Effector memory CD8-positive, alpha-beta T cell (primary cell): ENCODE measurements at regions not wholly inside any gene's neighbourhood (a gene's known extent, or its start where the extent isn't known, plus 50 kb on each side); places are given as distances from the start of the nearest gene placed in this dataset.

ENCODE experiments used
- ATAC-seq: fragments of 150-1000 bp; cut with Tn5 transposase; replicated peaks from 2 replicates; pipeline ENCODE4 v1.10.0; 2021; ENCODE audit warnings: mild to moderate bottlenecking, moderate library complexity
- DNase-seq, 3 experiments: peaks; one replicate each; pipeline ENCODE4 v3.0.0; 2021
- H3K27ac Mint-ChIP-seq, 2 donors: one replicate each; pipeline ENCODE4 v1.8.0; 2022; ENCODE audit warnings: mild to moderate bottlenecking in 2 of 2, mixed read lengths in 2 of 2, moderate library complexity in 2 of 2
- H3K27me3 Mint-ChIP-seq, 2 donors: one replicate each; pipeline ENCODE4 v1.8.0; 2022; ENCODE audit warnings: mixed read lengths in 2 of 2
- H3K36me3 Mint-ChIP-seq: one replicate; pipeline ENCODE4 v1.8.0; 2022; ENCODE audit warnings: mild to moderate bottlenecking, moderate library complexity, mixed read lengths; ENCODE audit not compliant: insufficient read depth
- H3K4me1 Mint-ChIP-seq, 2 donors: one replicate each; pipeline ENCODE4 v1.8.0; 2022; ENCODE audit warnings: low read depth in 2 of 2, mixed read lengths in 2 of 2
- H3K4me3 Mint-ChIP-seq, 2 donors: one replicate each; pipeline ENCODE4 v1.8.0; 2022; ENCODE audit warnings: mild to moderate bottlenecking in 2 of 2, mixed read lengths in 2 of 2, moderate library complexity in 2 of 2
- H3K9me3 Mint-ChIP-seq, 2 donors: one replicate each; pipeline ENCODE4 v1.8.0; 2022; ENCODE audit warnings: mixed read lengths in 2 of 2

DNA sequence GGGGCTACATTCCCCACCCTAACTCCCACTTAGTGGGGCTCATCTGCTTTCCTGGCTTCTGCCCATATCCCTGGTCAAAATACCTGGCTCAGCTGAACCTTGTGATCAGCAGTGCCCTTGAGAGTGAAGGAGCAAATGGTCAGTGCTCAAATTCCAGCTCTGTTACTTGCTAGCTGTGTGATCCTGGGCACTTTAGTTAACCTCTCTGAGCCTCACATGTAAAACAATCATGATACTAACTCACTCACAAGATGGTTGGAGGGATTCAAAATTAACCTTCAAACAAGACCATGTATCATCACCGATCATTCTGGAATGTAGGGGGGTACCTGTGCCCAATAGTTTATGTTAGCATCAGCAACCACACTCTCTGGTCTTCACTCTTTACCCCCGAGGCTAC lies 325.6 kb upstream of the TLE3 start:
- H3K36me3 Mint-ChIP-seq: peaks cover 3% of the 10 kb centered on the region
- H3K27ac Mint-ChIP-seq: no peak overlapping the region
- peaks cover 0 to 5% of the 10 kb centered on the region in 2 donors for H3K9me3 Mint-ChIP-seq
- H3K4me3 Mint-ChIP-seq: no peak overlapping the region
- H3K4me1 Mint-ChIP-seq: peaks cover 16 to 19% of the 10 kb centered on the region in 2 donors
- H3K27me3 Mint-ChIP-seq: peaks cover 43 to 65% of the 10 kb centered on the region in 2 donors
- no peak for ATAC-seq
- no peak for DNase-seq

DNA sequence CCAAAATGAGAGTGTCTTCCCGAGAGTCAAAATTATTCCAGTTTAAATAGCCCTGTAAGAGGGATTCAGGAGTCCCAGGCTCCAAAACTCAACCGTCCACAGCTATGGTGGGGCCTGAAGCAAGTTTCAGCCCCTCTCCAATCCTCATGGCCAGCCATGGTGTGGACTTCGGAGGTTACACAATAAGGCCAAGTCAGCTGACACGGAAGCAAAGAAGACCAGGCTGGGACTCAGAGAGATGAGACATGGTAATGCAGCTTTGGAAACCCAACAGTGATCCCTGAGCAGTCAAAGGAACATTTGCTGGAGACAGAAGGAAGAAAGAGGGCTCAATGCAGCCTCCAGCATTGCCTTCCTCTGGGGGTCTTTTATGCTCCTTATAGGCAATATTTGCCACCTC lies 324.6 kb upstream of the TLE3 start:
- Mint-ChIP-seq H3K36me3 (peaks cover 3% of the 10 kb centered on the region), H3K27ac (no peak overlapping the region), H3K4me3 (no peak overlapping the region), H3K27me3 (peaks cover 49 to 74% of the 10 kb centered on the region in 2 donors), H3K4me1 (peaks cover 16 to 19% of the 10 kb centered on the region in 2 donors), H3K9me3 (peaks cover 0 to 5% of the 10 kb centered on the region in 2 donors)
- DNase-seq (no peak), ATAC-seq (no peak)

DNA sequence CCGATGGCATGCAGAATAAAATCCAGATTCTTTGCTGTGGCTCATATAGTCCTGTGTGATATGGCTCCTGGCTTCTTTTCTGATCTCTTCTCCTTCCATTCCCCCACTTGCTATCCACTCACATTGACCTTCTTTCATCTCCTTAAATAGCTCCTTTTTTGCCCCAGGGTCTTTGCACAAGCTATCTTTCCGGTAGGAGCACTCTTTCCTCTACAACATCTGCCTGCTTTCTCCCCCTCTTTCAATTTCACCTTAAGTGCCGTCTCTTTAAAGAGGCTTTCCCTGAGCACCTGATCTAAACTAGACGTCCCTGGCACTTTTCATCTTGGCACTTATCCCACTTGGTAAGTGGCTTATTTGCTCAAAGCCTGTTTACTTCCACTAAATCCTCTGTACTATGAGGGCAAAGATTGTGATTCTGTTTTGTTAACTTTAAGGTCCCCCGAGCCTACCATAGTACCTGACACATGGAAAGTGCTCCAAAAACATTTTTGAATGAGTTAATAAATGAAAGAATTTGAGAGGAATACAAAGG lies 323.3 kb upstream of the TLE3 start:
- Mint-ChIP-seq H3K4me1 (peaks cover 16 to 23% of the 10 kb centered on the region in 2 donors), H3K4me3 (no peak overlapping the region), H3K9me3 (peaks cover 0 to 5% of the 10 kb centered on the region in 2 donors), H3K27ac (no peak overlapping the region), H3K36me3 (peaks cover 3% of the 10 kb centered on the region), H3K27me3 (peaks cover 63 to 88% of the 10 kb centered on the region in 2 donors)
- ATAC-seq (no peak), DNase-seq (no peak)

DNA sequence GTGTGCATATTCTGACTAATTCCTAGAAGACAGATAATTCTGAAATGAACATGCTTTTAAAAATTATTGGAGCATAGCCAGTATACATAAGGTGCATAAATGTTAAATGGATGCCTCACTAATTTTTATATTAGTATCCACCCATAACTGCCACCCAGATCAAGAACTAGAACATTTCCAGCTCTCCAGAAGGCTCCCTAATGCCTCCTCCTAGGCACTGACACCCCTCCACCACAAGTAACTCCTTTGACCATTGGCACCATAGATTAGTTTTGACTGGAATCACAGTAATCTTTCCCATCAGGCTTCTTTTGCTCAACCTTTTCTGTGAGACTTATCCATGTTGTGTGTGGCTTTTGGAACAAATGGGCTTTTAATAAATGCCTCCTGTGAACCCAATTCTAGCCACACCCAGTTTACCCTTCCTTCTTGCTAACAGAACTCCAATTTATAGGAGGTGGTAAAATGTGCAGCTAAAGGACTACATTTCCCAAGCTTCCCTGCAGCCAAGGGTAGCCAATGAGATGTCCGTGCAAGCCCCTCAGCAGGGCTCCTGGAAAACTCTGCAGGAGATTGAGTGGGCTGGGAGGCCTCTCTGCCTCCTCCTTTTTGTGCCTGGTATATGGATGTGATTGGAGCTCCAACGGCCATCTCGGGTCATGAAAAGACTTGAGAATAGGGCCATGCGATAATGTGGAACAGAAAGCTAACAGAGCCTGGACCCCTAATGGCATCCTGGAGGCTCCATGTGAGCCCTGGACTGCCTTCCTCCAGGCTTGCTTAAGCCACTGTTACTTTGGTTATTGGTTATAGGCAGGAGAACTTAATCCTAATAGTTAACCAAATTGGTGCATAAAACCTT lies 322.6 kb upstream of the TLE3 start:
- DNase-seq (no peak), ATAC-seq (no peak)
- Mint-ChIP-seq H3K27ac (no peak overlapping the region), H3K36me3 (no peaks in the 10 kb centered on the region), H3K9me3 (peaks cover 0 to 5% of the 10 kb centered on the region in 2 donors), H3K27me3 (peaks cover 67 to 92% of the 10 kb centered on the region in 2 donors), H3K4me3 (no peak overlapping the region), H3K4me1 (peaks cover 9 to 17% of the 10 kb centered on the region in 2 donors)

DNA sequence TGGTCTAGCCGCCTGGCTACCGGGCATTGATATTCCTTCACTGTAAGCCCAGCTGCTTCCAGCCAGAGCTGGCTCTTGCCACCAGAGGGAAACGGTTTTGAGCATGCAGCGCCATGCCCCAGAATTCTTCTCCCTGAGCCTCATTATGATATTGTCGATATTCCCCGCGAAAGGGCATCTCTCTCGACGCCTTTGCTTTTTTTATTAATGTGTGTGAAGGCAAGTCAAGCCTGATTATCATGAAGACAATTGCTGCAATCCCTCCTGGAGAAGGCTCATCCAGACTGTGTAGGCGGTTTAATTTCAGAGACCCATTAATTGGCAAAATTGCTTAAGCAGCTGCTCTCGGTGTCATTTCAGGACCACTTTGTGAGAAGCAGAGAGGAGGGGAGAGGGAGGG lies 321.2 kb upstream of the TLE3 start:
- ATAC-seq: no peak
- no peak overlapping the region for H3K4me3 Mint-ChIP-seq

DNA sequence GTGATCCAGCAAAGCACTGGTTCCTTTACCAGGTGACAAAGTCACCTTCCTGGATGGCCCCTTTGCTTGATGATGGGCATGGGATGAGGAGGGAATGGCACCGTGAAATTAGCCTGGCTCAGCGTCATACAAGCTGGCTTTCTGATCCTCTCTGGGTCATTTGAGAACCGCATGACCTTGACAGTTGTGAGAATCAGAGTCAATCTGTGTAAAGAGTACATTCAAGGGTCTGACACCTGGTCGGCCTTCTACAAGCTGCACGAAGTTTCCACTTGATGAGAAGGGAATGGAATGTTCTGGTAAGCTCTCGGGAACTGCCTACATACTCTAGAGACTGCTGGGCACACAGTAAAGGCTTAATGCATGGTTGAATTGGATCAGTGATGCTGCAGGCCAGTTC lies 319.8 kb upstream of the TLE3 start:
- H3K27me3 Mint-ChIP-seq: peaks cover 63 to 78% of the 10 kb centered on the region in 2 donors
- DNase-seq: no peak
- H3K4me3 Mint-ChIP-seq: no peak overlapping the region
- no peak overlapping the region for H3K27ac Mint-ChIP-seq
- peaks cover 0 to 3% of the 10 kb centered on the region in 2 donors for H3K4me1 Mint-ChIP-seq
- H3K36me3 Mint-ChIP-seq: no peaks in the 10 kb centered on the region
- no peak for ATAC-seq
- H3K9me3 Mint-ChIP-seq: no peaks in the 10 kb centered on the region

More for the DNA sequence above, 321.2 kb upstream of the TLE3 start:
- Mint-ChIP-seq H3K27ac (no peak overlapping the region), H3K9me3 (no peaks in the 10 kb centered on the region), H3K36me3 (no peaks in the 10 kb centered on the region), H3K4me1 (peaks cover 0 to 5% of the 10 kb centered on the region in 2 donors), H3K27me3 (peaks cover 65 to 82% of the 10 kb centered on the region in 2 donors)
- DNase-seq: no peak

DNA sequence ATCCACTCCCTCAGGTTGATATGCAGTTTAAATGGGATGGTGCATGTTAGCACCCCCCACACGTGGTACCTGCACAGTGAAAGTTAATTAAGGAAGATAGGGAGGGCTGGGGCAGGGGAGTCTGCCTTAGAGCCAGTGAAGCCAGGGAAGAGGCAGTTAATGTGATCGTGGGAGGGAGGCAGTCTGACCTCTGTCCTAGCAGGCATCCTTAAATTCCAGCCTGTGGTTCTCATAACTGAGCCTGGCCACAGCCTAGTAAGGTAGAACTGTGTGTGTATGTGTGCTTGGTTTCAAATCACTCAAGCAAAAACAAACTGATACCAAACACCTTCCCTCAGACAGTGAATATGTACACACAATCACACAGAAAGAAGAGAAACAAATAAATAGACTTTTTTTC lies 319.1 kb upstream of the TLE3 start:
- H3K4me1 Mint-ChIP-seq: peaks cover 0 to 3% of the 10 kb centered on the region in 2 donors
- H3K9me3 Mint-ChIP-seq: no peaks in the 10 kb centered on the region
- no peak overlapping the region for H3K27ac Mint-ChIP-seq
- H3K27me3 Mint-ChIP-seq: peaks cover 56 to 71% of the 10 kb centered on the region in 2 donors
- no peak overlapping the region for H3K4me3 Mint-ChIP-seq
- ATAC-seq (no peak), DNase-seq (no peak)
- no peaks in the 10 kb centered on the region for H3K36me3 Mint-ChIP-seq

DNA sequence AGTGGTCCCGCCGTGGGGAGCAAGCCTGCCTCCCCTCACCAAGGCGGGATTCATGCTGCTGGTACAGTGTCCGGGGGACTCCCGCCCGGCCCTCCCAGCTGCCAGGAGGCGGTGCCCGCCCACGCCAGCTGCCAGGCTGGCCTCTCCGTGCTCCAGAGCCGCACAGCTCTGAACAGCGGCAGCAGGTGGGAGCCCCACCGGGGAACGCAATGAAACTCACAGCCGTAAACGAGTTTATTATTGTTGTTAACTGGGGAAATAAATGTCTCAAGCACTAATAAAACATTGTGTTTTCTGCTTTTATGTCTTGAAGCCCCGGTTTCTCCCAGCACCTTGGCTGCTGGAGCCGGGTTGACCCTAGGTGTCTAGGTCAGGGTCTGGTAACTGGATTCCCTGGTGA lies 317.7 kb upstream of the TLE3 start:
- Mint-ChIP-seq H3K27ac (no peak overlapping the region), H3K27me3 (peaks cover 42 to 58% of the 10 kb centered on the region in 2 donors), H3K4me3 (no peak overlapping the region), H3K4me1 (peaks cover 0 to 3% of the 10 kb centered on the region in 2 donors), H3K36me3 (no peaks in the 10 kb centered on the region), H3K9me3 (no peaks in the 10 kb centered on the region)
- DNase-seq: no peak
- no peak for ATAC-seq

DNA sequence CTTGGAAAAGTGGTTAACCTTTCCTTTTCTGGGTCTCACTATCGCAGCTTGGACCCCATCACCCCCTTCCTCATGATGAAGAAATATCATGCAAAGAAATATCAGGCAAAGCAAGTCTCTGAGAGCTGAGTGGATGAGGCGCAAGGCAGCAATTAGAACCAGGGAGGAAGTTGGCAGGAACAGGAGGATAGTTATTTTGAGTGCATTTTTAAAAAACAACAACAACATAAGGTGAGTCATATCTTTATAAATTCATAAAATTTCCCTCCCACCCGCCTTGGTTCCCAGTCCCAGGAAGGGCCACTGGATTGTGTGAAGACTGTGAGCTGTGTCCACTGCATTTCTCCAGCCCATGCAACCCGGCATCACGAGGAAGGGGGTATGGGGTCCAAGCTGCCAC lies 316.9 kb upstream of the TLE3 start:
- H3K36me3 Mint-ChIP-seq: no peaks in the 10 kb centered on the region
- ATAC-seq (no peak), DNase-seq (no peak)
- H3K4me1 Mint-ChIP-seq: peaks cover 0 to 5% of the 10 kb centered on the region in 2 donors
- no peaks in the 10 kb centered on the region for H3K9me3 Mint-ChIP-seq
- H3K4me3 Mint-ChIP-seq: no peak overlapping the region
- peaks cover 37 to 50% of the 10 kb centered on the region in 2 donors for H3K27me3 Mint-ChIP-seq
- H3K27ac Mint-ChIP-seq: no peak overlapping the region

DNA sequence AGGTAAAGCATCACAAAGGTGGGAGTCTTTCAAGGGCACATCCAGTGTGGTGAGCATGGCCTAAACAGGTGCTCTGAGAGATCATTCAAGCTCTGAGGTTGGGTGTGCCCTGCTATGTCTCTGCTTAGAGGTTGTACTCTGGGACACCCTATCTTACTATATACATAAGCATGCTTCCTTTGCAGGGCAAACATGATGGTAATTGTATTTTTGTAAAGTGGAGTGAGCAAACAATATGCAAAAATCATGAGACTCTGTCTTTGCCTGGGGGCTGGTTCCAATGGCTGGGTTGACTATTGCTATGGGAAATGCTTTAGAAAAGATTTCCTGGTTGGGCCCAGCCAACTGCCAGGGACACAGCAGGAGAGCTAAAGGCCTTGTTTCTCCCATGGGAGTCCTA lies 315.1 kb upstream of the TLE3 start:
- H3K9me3 Mint-ChIP-seq: no peaks in the 10 kb centered on the region
- no peaks in the 10 kb centered on the region for H3K36me3 Mint-ChIP-seq
- no peak overlapping the region for H3K4me3 Mint-ChIP-seq
- peaks cover 20 to 34% of the 10 kb centered on the region in 2 donors for H3K27me3 Mint-ChIP-seq
- ATAC-seq: no peak
- no peak for DNase-seq
- H3K27ac Mint-ChIP-seq: no peak overlapping the region
- H3K4me1 Mint-ChIP-seq: peaks cover 0 to 5% of the 10 kb centered on the region in 2 donors

DNA sequence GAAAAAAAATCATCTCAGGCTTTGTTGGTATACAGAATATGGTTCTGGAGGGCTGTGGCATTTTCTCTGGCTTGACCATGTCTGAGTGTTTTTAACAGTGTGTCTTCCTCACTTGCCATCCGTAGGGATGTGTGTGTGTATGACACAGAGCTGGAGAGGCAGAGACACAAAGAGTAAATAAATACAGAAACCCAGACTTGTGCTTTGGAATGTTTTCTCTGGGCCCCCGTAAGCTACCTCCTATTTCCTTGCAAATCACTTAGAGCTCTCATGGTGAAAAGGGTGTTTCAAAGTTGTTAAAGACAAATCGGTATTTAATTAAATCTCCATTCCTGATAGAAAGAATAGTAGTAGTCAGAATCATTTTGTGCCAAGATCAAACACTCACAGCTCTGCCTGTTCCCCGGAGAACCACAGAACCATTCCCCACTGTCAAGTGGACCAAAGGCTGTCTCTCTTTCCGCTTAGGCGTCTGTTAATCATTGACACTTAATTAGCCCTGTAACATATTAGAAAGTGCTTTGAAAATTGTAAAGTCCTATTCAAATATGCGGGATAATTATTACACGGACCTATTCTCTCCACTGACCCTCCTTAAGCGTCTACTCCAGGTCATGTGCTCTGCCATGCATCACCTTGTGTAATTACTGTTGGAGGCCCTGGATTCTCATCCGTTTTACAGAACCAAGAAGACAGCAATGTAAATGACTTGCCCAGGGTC lies 313.6 kb upstream of the TLE3 start:
- H3K4me3 Mint-ChIP-seq: no peak overlapping the region
- H3K9me3 Mint-ChIP-seq: no peaks in the 10 kb centered on the region
- no peak for DNase-seq
- no peak for ATAC-seq
- no peak overlapping the region for H3K27ac Mint-ChIP-seq
- H3K27me3 Mint-ChIP-seq: peaks cover 13 to 34% of the 10 kb centered on the region in 2 donors
- no peaks in the 10 kb centered on the region for H3K36me3 Mint-ChIP-seq
- H3K4me1 Mint-ChIP-seq: peaks cover 0 to 1% of the 10 kb centered on the region in 2 donors

DNA sequence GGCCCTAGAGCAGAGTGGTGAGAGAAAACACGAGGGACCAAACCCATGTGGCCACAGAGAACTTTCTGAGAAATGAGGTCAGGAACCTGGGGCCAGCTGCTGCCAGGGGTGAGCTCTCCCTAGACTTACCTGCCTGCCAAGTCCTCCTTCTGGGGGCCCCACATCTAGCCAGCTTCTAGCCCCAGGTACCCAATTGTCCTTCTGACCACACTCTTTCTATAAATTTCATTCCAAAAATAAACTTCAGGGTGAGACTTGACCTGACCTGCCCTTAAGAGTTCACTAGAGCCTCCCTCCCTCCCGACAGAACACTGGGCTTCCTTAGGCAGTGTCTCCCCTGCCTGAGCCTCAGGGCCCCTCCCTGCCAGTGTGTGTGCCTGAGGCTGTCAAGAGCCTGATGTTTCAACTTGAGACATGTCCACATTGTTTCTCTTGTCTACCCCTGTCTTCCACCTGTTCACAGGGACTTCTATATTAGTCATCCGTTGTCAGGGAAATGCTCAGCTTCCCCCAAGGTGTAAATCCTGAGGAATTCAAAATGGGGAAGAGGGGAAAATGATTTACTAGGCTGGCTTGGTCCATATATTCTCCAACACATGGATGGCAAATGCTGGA lies 312.8 kb upstream of the TLE3 start:
- no peak for DNase-seq
- Mint-ChIP-seq H3K4me1 (peaks cover 0 to 1% of the 10 kb centered on the region in 2 donors), H3K27ac (no peak overlapping the region), H3K4me3 (no peak overlapping the region), H3K36me3 (no peaks in the 10 kb centered on the region), H3K9me3 (no peaks in the 10 kb centered on the region), H3K27me3 (peaks cover 5 to 29% of the 10 kb centered on the region in 2 donors)
- ATAC-seq: no peak

DNA sequence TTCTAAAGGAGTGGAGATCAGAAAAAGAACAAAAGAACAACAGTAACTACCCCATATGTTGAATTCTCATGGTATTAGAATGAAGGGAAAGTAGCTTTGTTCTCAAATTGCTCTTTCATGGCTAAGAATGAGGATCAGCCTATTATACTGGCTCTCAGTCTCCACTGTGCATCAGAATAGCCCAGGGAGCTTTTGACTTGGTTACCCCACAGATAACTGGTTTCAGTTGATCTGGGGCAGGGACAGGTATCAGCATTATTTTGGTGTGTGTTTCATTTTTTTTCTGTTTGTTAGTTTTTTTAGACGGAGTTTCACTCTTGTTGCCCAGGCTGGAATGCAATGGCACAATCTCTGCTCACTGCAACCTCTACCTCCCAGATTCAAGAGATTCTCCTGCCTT lies 311.7 kb upstream of the TLE3 start:
- DNase-seq (no peak), ATAC-seq (no peak)
- Mint-ChIP-seq H3K27ac (no peak overlapping the region), H3K36me3 (peaks cover 1% of the 10 kb centered on the region), H3K4me3 (no peak overlapping the region), H3K4me1 (peaks cover 0 to 1% of the 10 kb centered on the region in 2 donors), H3K9me3 (no peaks in the 10 kb centered on the region), H3K27me3 (peaks cover 7 to 40% of the 10 kb centered on the region in 2 donors)
